ENCODE measurements at regions not wholly inside any gene's neighbourhood (a gene's known extent, or its start where the extent isn't known, plus 50 kb on each side); places are given as distances from the start of the nearest gene placed in this dataset.

DNA sequence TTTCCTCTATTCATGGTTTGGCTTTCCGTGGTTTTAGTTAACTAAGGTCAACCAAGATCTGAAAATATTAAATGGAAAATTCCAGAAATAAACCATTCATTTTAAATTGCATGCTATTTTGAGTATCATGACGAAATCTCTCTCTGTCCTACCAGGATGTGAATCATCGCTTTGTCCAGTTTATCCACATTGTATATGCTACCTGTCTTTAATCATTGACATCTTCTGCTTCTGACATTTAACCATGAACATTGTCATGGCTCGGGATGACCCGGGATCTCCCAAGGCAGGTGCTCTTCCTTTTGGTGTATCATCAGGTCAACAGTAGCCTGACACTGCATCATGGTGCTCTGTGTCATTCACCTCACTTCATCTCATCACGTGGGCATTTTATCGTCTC, 125.5 kb upstream of the HNRNPU start:
- TF ChIP-seq, protein P1, sequence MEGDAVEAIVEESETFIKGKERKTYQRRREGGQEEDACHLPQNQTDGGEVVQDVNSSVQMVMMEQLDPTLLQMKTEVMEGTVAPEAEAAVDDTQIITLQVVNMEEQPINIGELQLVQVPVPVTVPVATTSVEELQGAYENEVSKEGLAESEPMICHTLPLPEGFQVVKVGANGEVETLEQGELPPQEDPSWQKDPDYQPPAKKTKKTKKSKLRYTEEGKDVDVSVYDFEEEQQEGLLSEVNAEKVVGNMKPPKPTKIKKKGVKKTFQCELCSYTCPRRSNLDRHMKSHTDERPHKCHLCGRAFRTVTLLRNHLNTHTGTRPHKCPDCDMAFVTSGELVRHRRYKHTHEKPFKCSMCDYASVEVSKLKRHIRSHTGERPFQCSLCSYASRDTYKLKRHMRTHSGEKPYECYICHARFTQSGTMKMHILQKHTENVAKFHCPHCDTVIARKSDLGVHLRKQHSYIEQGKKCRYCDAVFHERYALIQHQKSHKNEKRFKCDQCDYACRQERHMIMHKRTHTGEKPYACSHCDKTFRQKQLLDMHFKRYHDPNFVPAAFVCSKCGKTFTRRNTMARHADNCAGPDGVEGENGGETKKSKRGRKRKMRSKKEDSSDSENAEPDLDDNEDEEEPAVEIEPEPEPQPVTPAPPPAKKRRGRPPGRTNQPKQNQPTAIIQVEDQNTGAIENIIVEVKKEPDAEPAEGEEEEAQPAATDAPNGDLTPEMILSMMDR (IDR thresholded peaks at IDR 0.05; ENCODE audit: low read depth, low read length) = no peak
- no peak for TF ChIP-seq EZH2phosphoT487 (IDR thresholded peaks at IDR 0.05; ENCODE audit: low read depth)
